Panc1 (cell line): ENCODE measurements at regions not wholly inside any gene's neighbourhood (a gene's known extent, or its start where the extent isn't known, plus 50 kb on each side); places are given as distances from the start of the nearest gene placed in this dataset.

Experiments used
- POLR2AphosphoS5 ChIP-seq: IDR thresholded peaks from 2 replicates; pipeline ENCODE4 v1.6.1; 2012; ENCODE audit warnings: mild to moderate bottlenecking, low read depth, low read length, moderate library complexity
- SIN3A ChIP-seq: IDR thresholded peaks from 2 replicates; pipeline ENCODE4 v1.6.1; 2012; ENCODE audit warnings: low read depth, mild to moderate bottlenecking, low read length, moderate library complexity, borderline replicate concordance; ENCODE audit not compliant: insufficient read depth
- TCF7L2 ChIP-seq: IDR thresholded peaks from 2 replicates; pipeline ENCODE4 v1.6.1; 2011; ENCODE audit warnings: mild to moderate bottlenecking, low read depth, low read length, inconsistent platforms
- TF ChIP-seq, protein P1 (sequence below): fragments of 450-650 bp; IDR thresholded peaks from 2 replicates; pipeline ENCODE4 v1.5.1; 2017; ENCODE audit warnings: mild to moderate bottlenecking
- TF ChIP-seq, protein P2 (sequence below), 2 experiments: IDR thresholded peaks; 2 replicates each; pipeline ENCODE4 v1.6.1; 2011 to 2012; ENCODE audit warnings: low read depth in 2 of 2, control low read depth in 1 of 2, low read length in 1 of 2, mild to moderate bottlenecking in 1 of 2, moderate library complexity in 1 of 2; ENCODE audit not compliant: insufficient read depth in 1 of 2

DNA sequence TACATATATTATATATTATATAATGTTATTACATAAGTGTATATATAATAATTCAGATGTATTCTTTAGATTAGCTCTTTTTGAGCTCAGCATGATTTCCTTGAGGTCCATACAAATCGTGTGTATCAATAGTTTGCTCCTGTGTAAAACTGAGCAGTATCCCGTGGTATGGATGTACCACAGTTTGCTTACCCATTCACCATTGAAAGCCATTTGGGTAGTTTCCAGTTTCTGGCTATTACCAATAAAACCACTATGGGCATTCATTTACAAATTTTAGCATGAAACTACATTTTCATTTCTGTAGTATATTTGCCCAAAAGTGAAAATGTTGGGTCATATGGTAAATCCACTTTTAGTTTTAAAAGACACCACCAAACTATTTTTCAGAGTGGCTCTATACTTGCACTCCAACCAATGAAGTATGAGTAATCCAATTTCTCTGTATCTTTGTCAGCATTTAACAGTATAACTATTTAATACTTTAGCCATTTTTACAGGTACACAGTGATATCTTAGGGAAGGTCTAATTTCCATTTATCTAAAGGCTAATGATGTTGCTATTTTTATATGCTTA, 1361.4 kb upstream of the GBE1 start:
- TF ChIP-seq TCF7L2 (no peak), SIN3A (no peak), POLR2AphosphoS5 (no peak)
- TF ChIP-seq, protein P1, sequence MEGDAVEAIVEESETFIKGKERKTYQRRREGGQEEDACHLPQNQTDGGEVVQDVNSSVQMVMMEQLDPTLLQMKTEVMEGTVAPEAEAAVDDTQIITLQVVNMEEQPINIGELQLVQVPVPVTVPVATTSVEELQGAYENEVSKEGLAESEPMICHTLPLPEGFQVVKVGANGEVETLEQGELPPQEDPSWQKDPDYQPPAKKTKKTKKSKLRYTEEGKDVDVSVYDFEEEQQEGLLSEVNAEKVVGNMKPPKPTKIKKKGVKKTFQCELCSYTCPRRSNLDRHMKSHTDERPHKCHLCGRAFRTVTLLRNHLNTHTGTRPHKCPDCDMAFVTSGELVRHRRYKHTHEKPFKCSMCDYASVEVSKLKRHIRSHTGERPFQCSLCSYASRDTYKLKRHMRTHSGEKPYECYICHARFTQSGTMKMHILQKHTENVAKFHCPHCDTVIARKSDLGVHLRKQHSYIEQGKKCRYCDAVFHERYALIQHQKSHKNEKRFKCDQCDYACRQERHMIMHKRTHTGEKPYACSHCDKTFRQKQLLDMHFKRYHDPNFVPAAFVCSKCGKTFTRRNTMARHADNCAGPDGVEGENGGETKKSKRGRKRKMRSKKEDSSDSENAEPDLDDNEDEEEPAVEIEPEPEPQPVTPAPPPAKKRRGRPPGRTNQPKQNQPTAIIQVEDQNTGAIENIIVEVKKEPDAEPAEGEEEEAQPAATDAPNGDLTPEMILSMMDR = no peak
- TF ChIP-seq, protein P2, sequence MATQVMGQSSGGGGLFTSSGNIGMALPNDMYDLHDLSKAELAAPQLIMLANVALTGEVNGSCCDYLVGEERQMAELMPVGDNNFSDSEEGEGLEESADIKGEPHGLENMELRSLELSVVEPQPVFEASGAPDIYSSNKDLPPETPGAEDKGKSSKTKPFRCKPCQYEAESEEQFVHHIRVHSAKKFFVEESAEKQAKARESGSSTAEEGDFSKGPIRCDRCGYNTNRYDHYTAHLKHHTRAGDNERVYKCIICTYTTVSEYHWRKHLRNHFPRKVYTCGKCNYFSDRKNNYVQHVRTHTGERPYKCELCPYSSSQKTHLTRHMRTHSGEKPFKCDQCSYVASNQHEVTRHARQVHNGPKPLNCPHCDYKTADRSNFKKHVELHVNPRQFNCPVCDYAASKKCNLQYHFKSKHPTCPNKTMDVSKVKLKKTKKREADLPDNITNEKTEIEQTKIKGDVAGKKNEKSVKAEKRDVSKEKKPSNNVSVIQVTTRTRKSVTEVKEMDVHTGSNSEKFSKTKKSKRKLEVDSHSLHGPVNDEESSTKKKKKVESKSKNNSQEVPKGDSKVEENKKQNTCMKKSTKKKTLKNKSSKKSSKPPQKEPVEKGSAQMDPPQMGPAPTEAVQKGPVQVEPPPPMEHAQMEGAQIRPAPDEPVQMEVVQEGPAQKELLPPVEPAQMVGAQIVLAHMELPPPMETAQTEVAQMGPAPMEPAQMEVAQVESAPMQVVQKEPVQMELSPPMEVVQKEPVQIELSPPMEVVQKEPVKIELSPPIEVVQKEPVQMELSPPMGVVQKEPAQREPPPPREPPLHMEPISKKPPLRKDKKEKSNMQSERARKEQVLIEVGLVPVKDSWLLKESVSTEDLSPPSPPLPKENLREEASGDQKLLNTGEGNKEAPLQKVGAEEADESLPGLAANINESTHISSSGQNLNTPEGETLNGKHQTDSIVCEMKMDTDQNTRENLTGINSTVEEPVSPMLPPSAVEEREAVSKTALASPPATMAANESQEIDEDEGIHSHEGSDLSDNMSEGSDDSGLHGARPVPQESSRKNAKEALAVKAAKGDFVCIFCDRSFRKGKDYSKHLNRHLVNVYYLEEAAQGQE (IDR thresholded peaks at IDR 0.05; ENCODE audit: insufficient read depth in 1 of 2, low read depth in 2 of 2, low read length in 1 of 2) = no peak
